Glutamatergic neuron (in vitro differentiated cells): ENCODE measurements at regions not wholly inside any gene's neighbourhood (a gene's known extent, or its start where the extent isn't known, plus 50 kb on each side); places are given as distances from the start of the nearest gene placed in this dataset.
"Not testable (repeated sequence)": the region's sequence is repeated elsewhere in the genome, so short reads cannot be mapped to it uniquely, and the experiment has no call there.

Experiments
- DNase-seq: peaks from one replicate; pipeline ENCODE4 v3.0.0; 2022
- H3K27ac Mint-ChIP-seq: one replicate; pipeline ENCODE4 v1.8.0; 2020; ENCODE audit warnings: mild to moderate bottlenecking, mixed read lengths, inconsistent platforms; ENCODE audit not compliant: unreplicated experiment
- H3K27me3 Mint-ChIP-seq: one replicate; pipeline ENCODE4 v1.8.0; 2020; ENCODE audit warnings: mild to moderate bottlenecking, moderate library complexity, mixed read lengths, inconsistent platforms; ENCODE audit not compliant: unreplicated experiment
- H3K36me3 Mint-ChIP-seq: one replicate; pipeline ENCODE4 v1.8.0; 2020; ENCODE audit warnings: mild to moderate bottlenecking, mixed read lengths, inconsistent platforms; ENCODE audit not compliant: unreplicated experiment
- H3K4me1 Mint-ChIP-seq: one replicate; pipeline ENCODE4 v1.8.0; 2020; ENCODE audit warnings: mild to moderate bottlenecking, low read depth, mixed read lengths, inconsistent platforms; ENCODE audit not compliant: unreplicated experiment
- H3K4me3 Mint-ChIP-seq: one replicate; pipeline ENCODE4 v1.8.0; 2020; ENCODE audit warnings: mild to moderate bottlenecking, mixed read lengths, inconsistent platforms; ENCODE audit not compliant: unreplicated experiment
- H3K9me3 Mint-ChIP-seq: one replicate; pipeline ENCODE4 v1.8.0; 2020; ENCODE audit warnings: mild to moderate bottlenecking, moderate library complexity, mixed read lengths, inconsistent platforms; ENCODE audit not compliant: unreplicated experiment
- CTCF ChIP-seq: fragments of 200-600 bp; sonication (generic); IDR thresholded peaks from one replicate; pipeline ENCODE4 v1.5.0; 2021; ENCODE audit not compliant: partially characterized antibody, unreplicated experiment

GRCh38 chr9:38129366-38129765, 60.3 kb upstream of the SHB start:
- H3K9me3 Mint-ChIP-seq = peaks cover 3% of the 10 kb centered on the region
- peaks cover 8% of the 10 kb centered on the region for H3K36me3 Mint-ChIP-seq
- no peak overlapping the region for H3K27ac Mint-ChIP-seq
- H3K27me3 Mint-ChIP-seq = peaks cover 5% of the 10 kb centered on the region
- no peak overlapping the region for H3K4me3 Mint-ChIP-seq
- H3K4me1 Mint-ChIP-seq = no peaks in the 10 kb centered on the region
- no peak for DNase-seq
- TF ChIP-seq CTCF = no peak

GRCh38 chr9:38128752-38129270, 59.8 kb upstream of the SHB start:
- Mint-ChIP-seq H3K4me3 (no peak overlapping the region), H3K9me3 (peaks cover 3% of the 10 kb centered on the region), H3K36me3 (peaks cover 8% of the 10 kb centered on the region), H3K27ac (no peak overlapping the region), H3K27me3 (peaks cover 5% of the 10 kb centered on the region), H3K4me1 (no peaks in the 10 kb centered on the region)
- no peak for DNase-seq
- no peak for TF ChIP-seq CTCF

- TF ChIP-seq CTCF = no peak
- Mint-ChIP-seq H3K36me3 (peaks cover 8% of the 10 kb centered on the region), H3K4me1 (no peaks in the 10 kb centered on the region), H3K27me3 (peaks cover 2% of the 10 kb centered on the region), H3K27ac (no peak overlapping the region), H3K9me3 (peaks cover 3% of the 10 kb centered on the region), H3K4me3 (no peak overlapping the region)
- DNase-seq = no peak
Observed at GRCh38 chr9:38127271-38127839, 58.3 kb upstream of the SHB start.

GRCh38 chr9:38126730-38127129, 57.7 kb upstream of the SHB start:
- no peak overlapping the region for H3K27ac Mint-ChIP-seq
- peaks cover 2% of the 10 kb centered on the region for H3K27me3 Mint-ChIP-seq
- H3K9me3 Mint-ChIP-seq = peaks cover 3% of the 10 kb centered on the region
- no peak for DNase-seq
- H3K4me3 Mint-ChIP-seq = no peak overlapping the region
- no peak for TF ChIP-seq CTCF
- H3K36me3 Mint-ChIP-seq = peaks cover 8% of the 10 kb centered on the region
- H3K4me1 Mint-ChIP-seq = no peaks in the 10 kb centered on the region

GRCh38 chr9:38125889-38126288, 56.9 kb upstream of the SHB start:
- Mint-ChIP-seq H3K4me1 (no peaks in the 10 kb centered on the region), H3K9me3 (peaks cover 3% of the 10 kb centered on the region), H3K27ac (no peak overlapping the region), H3K4me3 (no peak overlapping the region), H3K27me3 (peaks cover 2% of the 10 kb centered on the region), H3K36me3 (peaks cover 8% of the 10 kb centered on the region)
- no peak for DNase-seq
- no peak for TF ChIP-seq CTCF

GRCh38 chr9:38123359-38123758, 54.3 kb upstream of the SHB start:
- not testable (repeated sequence) for H3K36me3 Mint-ChIP-seq, H3K27me3 Mint-ChIP-seq, H3K4me3 Mint-ChIP-seq, H3K27ac Mint-ChIP-seq, H3K4me1 Mint-ChIP-seq, DNase-seq, H3K9me3 Mint-ChIP-seq
